H9 (cell line): ENCODE measurements at regions not wholly inside any gene's neighbourhood (a gene's known extent, or its start where the extent isn't known, plus 50 kb on each side); places are given as distances from the start of the nearest gene placed in this dataset.

Experiments
- DNase-seq: peaks from one replicate; pipeline ENCODE4 v3.0.0-alpha.2; 2017
- H2AFZ ChIP-seq: one replicate; pipeline ENCODE4 v1.6.1; 2013; ENCODE audit warnings: mild to moderate bottlenecking, low read length, control low read depth, moderate library complexity
- H2AK5ac ChIP-seq: 2 replicates; pipeline ENCODE4 v1.6.1; 2013; ENCODE audit warnings: low read length, control low read depth, mixed read lengths; ENCODE audit not compliant: insufficient read length
- H2BK120ac ChIP-seq: one replicate; pipeline ENCODE4 v1.6.1; 2013; ENCODE audit warnings: low read depth, mild to moderate bottlenecking, low read length, control low read depth, inconsistent platforms; ENCODE audit not compliant: poor library complexity, severe bottlenecking
- H2BK12ac ChIP-seq: 2 replicates; pipeline ENCODE4 v1.6.1; 2013; ENCODE audit warnings: low read length, control low read depth, mixed read lengths, low read depth; ENCODE audit not compliant: insufficient read length
- H2BK15ac ChIP-seq: 2 replicates; pipeline ENCODE4 v1.6.1; 2013; ENCODE audit warnings: low read depth, low read length, control low read depth
- H2BK20ac ChIP-seq: one replicate; pipeline ENCODE4 v1.6.1; 2013; ENCODE audit warnings: low read depth, mild to moderate bottlenecking, low read length, control low read depth, inconsistent platforms; ENCODE audit not compliant: poor library complexity, severe bottlenecking
- H2BK5ac ChIP-seq: 2 replicates; pipeline ENCODE4 v1.6.1; 2013; ENCODE audit warnings: low read length, control low read depth, mixed read lengths; ENCODE audit not compliant: insufficient read length
- H3K14ac ChIP-seq: 2 replicates; pipeline ENCODE4 v1.6.1; 2013; ENCODE audit warnings: low read length, control low read depth; ENCODE audit not compliant: insufficient read depth
- H3K18ac ChIP-seq: 2 replicates; pipeline ENCODE4 v1.6.1; 2013; ENCODE audit warnings: low read depth, mild to moderate bottlenecking, mixed read lengths, low read length, control low read depth; ENCODE audit not compliant: insufficient read length
- H3K23ac ChIP-seq: 2 replicates; pipeline ENCODE4 v1.6.1; 2013; ENCODE audit warnings: low read length, control low read depth, mixed read lengths, low read depth; ENCODE audit not compliant: insufficient read length
- H3K23me2 ChIP-seq: 2 replicates; pipeline ENCODE4 v1.6.1; 2013; ENCODE audit warnings: low read depth, mild to moderate bottlenecking, mixed read lengths, low read length, control low read depth; ENCODE audit not compliant: insufficient read length, poor library complexity, severe bottlenecking
- H3K27ac ChIP-seq: 2 replicates; pipeline ENCODE4 v1.5.1; 2013; ENCODE audit warnings: low read length, control low read depth, mixed read lengths, low read depth; ENCODE audit not compliant: insufficient read length
- H3K27me3 ChIP-seq: 2 replicates; pipeline ENCODE4 v1.6.1; 2013; ENCODE audit warnings: low read length, control low read depth, inconsistent platforms; ENCODE audit not compliant: insufficient read depth
- H3K4ac ChIP-seq: 2 replicates; pipeline ENCODE4 v1.6.1; 2013; ENCODE audit warnings: low read depth, mild to moderate bottlenecking, control low read depth, inconsistent platforms, low read length, moderate library complexity
- H3K4me1 ChIP-seq: 2 replicates; pipeline ENCODE4 v1.6.1; 2013; ENCODE audit warnings: low read length, control low read depth, inconsistent platforms; ENCODE audit not compliant: insufficient read depth
- H3K4me2 ChIP-seq: 2 replicates; pipeline ENCODE4 v1.6.1; 2013; ENCODE audit warnings: low read length, control low read depth, mixed read lengths; ENCODE audit not compliant: insufficient read length, insufficient read depth
- H3K56ac ChIP-seq: 2 replicates; pipeline ENCODE4 v1.6.1; 2013; ENCODE audit warnings: low read depth, mild to moderate bottlenecking, mixed read lengths, low read length, control low read depth; ENCODE audit not compliant: insufficient read length
- H3K79me1 ChIP-seq: 2 replicates; pipeline ENCODE4 v1.6.1; 2013; ENCODE audit warnings: low read depth, mild to moderate bottlenecking, moderate library complexity, low read length, control low read depth, inconsistent platforms; ENCODE audit not compliant: insufficient read depth, poor library complexity, severe bottlenecking
- H3K79me2 ChIP-seq: 2 replicates; pipeline ENCODE4 v1.6.1; 2013; ENCODE audit warnings: low read length, control low read depth, inconsistent platforms; ENCODE audit not compliant: insufficient read depth
- H3K9ac ChIP-seq: 2 replicates; pipeline ENCODE4 v1.6.1; 2013; ENCODE audit warnings: low read length, control low read depth, mixed read lengths; ENCODE audit not compliant: insufficient read length; ENCODE audit errors: extremely low read depth
- H3K9me3 ChIP-seq: one replicate; pipeline ENCODE4 v1.6.1; 2013; ENCODE audit warnings: low read depth, low read length, inconsistent platforms; ENCODE audit not compliant: control insufficient read depth
- H3T11ph ChIP-seq: one replicate; pipeline ENCODE4 v1.6.1; 2013; ENCODE audit warnings: mild to moderate bottlenecking, low read length, control low read depth, inconsistent platforms
- H4K20me1 ChIP-seq: one replicate; pipeline ENCODE4 v1.6.1; 2013; ENCODE audit not compliant: control insufficient read depth, insufficient read length, insufficient read depth
- H4K5ac ChIP-seq: 2 replicates; pipeline ENCODE4 v1.6.1; 2013; ENCODE audit warnings: low read depth, mild to moderate bottlenecking, mixed read lengths, low read length, control low read depth; ENCODE audit not compliant: insufficient read length
- H4K8ac ChIP-seq: replicated peaks from 2 replicates; pipeline ENCODE4 v1.6.1; 2013; ENCODE audit warnings: low read length, control low read depth, mixed read lengths, low read depth; ENCODE audit not compliant: insufficient read length
- H4K91ac ChIP-seq: 2 replicates; pipeline ENCODE4 v1.6.1; 2013; ENCODE audit warnings: low read depth, mild to moderate bottlenecking, moderate library complexity, mixed read lengths, low read length, control low read depth; ENCODE audit not compliant: insufficient read length
- H3K27ac Mint-ChIP-seq, 3 experiments: 2 replicates in 2 of 3; 3 replicates in 1 of 3; pipeline ENCODE4 v1.8.0; 2020 to 2021; ENCODE audit warnings: mixed read lengths in 3 of 3, mild to moderate bottlenecking in 1 of 3, moderate library complexity in 1 of 3
- H3K27me3 Mint-ChIP-seq: 2 replicates; pipeline ENCODE4 v1.8.0; 2021; ENCODE audit warnings: low read depth, mild to moderate bottlenecking, moderate library complexity, mixed read lengths
- H3K36me3 Mint-ChIP-seq, 3 experiments: 2 replicates in 2 of 3; 3 replicates in 1 of 3; pipeline ENCODE4 v1.8.0; 2020 to 2021; ENCODE audit warnings: low read depth in 3 of 3, mixed read lengths in 3 of 3; ENCODE audit not compliant: insufficient read depth in 1 of 3
- H3K4me1 Mint-ChIP-seq, 2 experiments: 2 replicates each; pipeline ENCODE4 v1.8.0; 2020; ENCODE audit warnings: mixed read lengths in 2 of 2
- H3K4me3 Mint-ChIP-seq, 2 experiments: 2 replicates in 1 of 2; 3 replicates in 1 of 2; pipeline ENCODE4 v1.8.0; 2020 to 2021; ENCODE audit warnings: mild to moderate bottlenecking in 2 of 2, mixed read lengths in 2 of 2, moderate library complexity in 1 of 2
- H3K9me3 Mint-ChIP-seq, 2 experiments: 2 replicates in 1 of 2; 3 replicates in 1 of 2; pipeline ENCODE4 v1.8.0; 2020; ENCODE audit warnings: mild to moderate bottlenecking in 2 of 2, mixed read lengths in 2 of 2, moderate library complexity in 1 of 2
- CTCF ChIP-seq: fragments of 200-600 bp; sonication (generic); conservative IDR thresholded peaks from 3 replicates; pipeline ENCODE4 v1.8.0; 2021; ENCODE audit warnings: antibody characterized with exemption, mild to moderate bottlenecking
- whole genome bisulfite sequencing: extraction: QIAGEN DNeasy Blood & Tissue Kit; methylation state at CpG from one replicate; pipeline ENCODE4 v1.1.7; 2013; ENCODE audit warnings: missing lambda C conversion rate, low lambda C conversion rate, mixed read lengths; ENCODE audit not compliant: insufficient read length; ENCODE audit errors: extremely low coverage; 5-methylcytosine and 5-hydroxymethylcytosine counted together

- Mint-ChIP-seq H3K36me3 (no peaks in the 10 kb centered on the region; a peak in 1 of 7 replicates), H3K4me1 (no peaks in the 10 kb centered on the region; a peak in 1 of 4 replicates), H3K27me3 (peaks cover 6% of the 10 kb centered on the region), H3K27ac (no peak overlapping the region), H3K4me3 (no peak overlapping the region), H3K9me3 (peaks cover 0 to 8% of the 10 kb centered on the region in 2 experiments; a peak in 2 of 5 replicates)
- Histone ChIP-seq H2BK12ac (no peak overlapping the region), H3K4me2 (no peak overlapping the region), H3K4me1 (no peaks in the 10 kb centered on the region; the same call in 1 of the 2 replicates), H4K8ac (no peak overlapping the region), H4K20me1 (no peaks in the 10 kb centered on the region), H4K91ac (no peak overlapping the region), H3K14ac (no peak overlapping the region), H2BK120ac (no peak overlapping the region), H3K18ac (no peak overlapping the region), H3K56ac (no peak overlapping the region), H3K9me3 (no peaks in the 10 kb centered on the region), H3K27ac (no peak overlapping the region), H3K79me1 (no peaks in the 10 kb centered on the region), H2BK15ac (no peak overlapping the region), H3K9ac (no peak overlapping the region), H2AK5ac (no peak overlapping the region), H3K4ac (no peak overlapping the region), H3K23me2 (no peaks in the 10 kb centered on the region), H2AFZ (no peak overlapping the region), H3K23ac (no peak overlapping the region), H2BK20ac (no peak overlapping the region), H4K5ac (no peak overlapping the region), H3K79me2 (no peaks in the 10 kb centered on the region), H2BK5ac (no peak overlapping the region), H3T11ph (no peak overlapping the region), H3K27me3 (no peaks in the 10 kb centered on the region)
- no peak for DNase-seq
- no peak for TF ChIP-seq CTCF
- no CpG with 5 or more reads among the region's 7 CpGs for WGBS
These were observed 173.8 kb upstream of the ZKSCAN2 start for GRCh38 chr16:25431472-25431871.
